SW480 (cell line): ENCODE measurements at regions not wholly inside any gene's neighbourhood (a gene's known extent, or its start where the extent isn't known, plus 50 kb on each side); places are given as distances from the start of the nearest gene placed in this dataset.
"Not testable (repeated sequence)": the region's sequence is repeated elsewhere in the genome, so short reads cannot be mapped to it uniquely, and the experiment has no call there.

Experiments used
- DNase-seq: peaks from one replicate; pipeline ENCODE4 v3.0.0-alpha.2; 2016; ENCODE audit warnings: low spot score

- no peak for DNase-seq
These were observed 405.2 kb downstream of the ARL4A start for GRCh38 chr7:13092708-13093005.

GRCh38 chr7:13093160-13093559, 405.7 kb downstream of the ARL4A start:
- DNase-seq: no peak

DNA sequence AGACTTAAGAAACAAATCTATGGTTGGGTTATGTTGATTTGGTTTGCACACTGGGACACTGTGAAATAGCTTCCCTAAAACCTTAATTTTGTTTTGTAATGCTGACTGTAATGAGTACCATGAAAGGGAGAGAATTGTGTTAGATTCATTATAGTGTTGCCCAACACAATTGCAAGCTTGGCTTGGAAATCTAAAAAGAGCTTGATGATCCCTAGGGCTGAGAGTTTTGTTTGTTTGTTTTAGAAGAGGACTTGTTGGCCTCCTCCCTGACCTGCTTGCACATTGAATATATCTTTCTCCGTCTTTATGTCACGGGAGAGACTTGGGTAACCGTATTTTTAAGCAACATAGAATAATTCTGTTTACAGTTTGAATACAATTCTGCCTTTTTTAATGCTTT, 410.1 kb downstream of the ARL4A start:
- DNase-seq: no peak

GRCh38 chr7:13098161-13098560, 410.7 kb downstream of the ARL4A start:
- DNase-seq: no peak

GRCh38 chr7:13099154-13099795, 411.8 kb downstream of the ARL4A start:
- peak; percentile 27 for DNase-seq

GRCh38 chr7:13104128-13104527, 416.7 kb downstream of the ARL4A start:
- no peak for DNase-seq

DNA sequence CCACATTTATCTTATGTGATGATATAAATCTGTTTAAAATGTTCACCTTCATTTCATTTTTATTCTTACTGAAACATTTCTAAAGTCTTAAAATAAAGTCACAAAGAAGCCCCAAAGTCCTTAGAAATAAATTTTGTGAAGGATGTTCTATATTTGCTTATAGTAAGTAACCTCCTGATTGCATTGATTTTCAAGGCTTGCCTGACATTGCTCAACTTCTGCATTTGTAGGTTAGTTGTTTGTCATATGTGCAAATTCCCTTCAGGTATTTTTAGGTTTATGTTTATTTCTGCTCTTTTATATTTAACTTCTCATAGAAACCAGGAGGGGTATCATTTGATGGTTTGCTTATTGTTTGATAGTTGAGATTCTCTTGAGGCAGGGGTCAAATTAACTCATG, 417.8 kb downstream of the ARL4A start:
- DNase-seq: no peak

- DNase-seq: no peak
These were observed 419.1 kb downstream of the ARL4A start for GRCh38 chr7:13106513-13106912.

GRCh38 chr7:13107291-13107690, 419.9 kb downstream of the ARL4A start:
- no peak for DNase-seq

DNA sequence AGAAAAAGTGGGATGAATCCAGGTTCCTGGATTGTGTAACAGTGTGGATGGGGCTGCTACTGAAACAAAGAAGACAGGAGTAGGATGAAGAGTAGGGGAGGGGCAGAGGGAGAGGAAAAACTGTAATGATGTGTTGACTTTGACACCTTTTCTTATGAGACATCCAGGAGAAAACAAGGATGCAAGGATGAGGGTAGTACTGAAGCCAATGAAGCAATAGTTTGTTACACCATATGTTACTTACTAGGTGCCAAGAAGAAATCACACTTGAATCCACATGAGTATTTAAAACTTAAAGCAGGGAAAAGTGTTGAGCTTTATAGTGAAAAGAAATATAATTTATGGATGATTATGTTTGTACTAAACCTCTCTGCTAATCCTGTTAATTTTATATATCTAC, 420.6 kb downstream of the ARL4A start:
- DNase-seq: no peak

DNA sequence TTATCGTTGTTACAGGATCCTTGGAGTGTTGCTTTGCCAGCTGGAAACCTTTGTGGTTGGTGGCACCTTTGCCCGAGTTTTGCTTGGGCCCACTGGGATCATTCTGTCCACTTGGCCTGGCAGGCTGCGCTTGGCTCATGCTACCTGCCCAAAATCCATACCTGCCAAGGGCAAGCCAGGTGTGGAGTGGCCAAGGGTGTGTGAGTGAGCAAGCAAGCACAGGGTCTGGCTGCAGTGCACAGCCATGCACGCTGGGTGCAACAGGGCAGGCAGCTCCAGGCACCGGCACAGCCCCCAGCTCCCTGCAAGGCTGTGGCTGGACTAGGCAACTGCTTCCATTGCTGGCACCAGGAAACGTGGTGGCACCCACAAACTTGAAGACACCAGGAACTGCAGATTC, 421.8 kb downstream of the ARL4A start:
- no peak for DNase-seq

GRCh38 chr7:13110107-13110506, 422.7 kb downstream of the ARL4A start:
- DNase-seq: no peak

- no peak for DNase-seq
These were observed 423.8 kb downstream of the ARL4A start for GRCh38 chr7:13111230-13111629.

DNA sequence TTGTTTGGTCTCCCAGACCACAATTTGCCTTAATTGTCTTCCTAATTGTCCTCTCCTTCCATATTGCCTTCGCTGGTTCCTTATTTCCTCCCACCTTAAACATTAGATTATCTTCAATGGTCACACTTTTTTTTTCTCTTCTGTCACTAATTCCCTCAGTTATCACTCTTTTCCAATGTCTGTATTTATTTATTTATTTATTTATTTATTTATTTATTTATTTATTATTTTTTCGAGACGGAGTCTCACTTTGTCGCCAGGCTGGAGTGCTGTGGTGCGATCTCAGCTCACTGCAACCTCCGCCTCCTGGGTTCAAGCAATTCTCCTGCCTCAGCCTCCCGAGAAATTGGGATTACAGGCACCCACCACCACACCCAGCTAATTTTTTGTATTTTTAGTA, 426.8 kb downstream of the ARL4A start:
- DNase-seq: not testable (repeated sequence)

GRCh38 chr7:13115157-13115772, 427.8 kb downstream of the ARL4A start:
- no peak for DNase-seq

- DNase-seq: no peak
These were observed 428.4 kb downstream of the ARL4A start for GRCh38 chr7:13115855-13116254.

DNA sequence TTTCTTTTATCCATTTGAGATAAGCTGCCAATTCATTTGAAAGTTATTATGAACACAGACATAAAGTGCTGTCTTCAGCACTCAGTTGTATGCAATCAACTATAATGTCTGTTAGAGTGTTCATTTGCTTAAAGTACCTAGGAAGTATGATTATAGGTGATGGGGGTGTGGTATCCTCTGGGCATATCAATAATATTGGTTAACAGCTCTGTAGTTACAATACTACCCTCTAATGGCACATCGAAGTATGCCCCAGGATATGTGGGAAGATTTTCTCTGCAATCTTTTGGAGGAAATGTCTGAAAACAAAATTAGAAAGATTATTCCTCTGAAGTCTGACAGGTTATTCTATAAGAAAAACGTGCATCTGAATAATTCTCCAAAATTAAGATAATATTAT, 429.7 kb downstream of the ARL4A start:
- peak; percentile 55 for DNase-seq

GRCh38 chr7:13117592-13117991, 430.2 kb downstream of the ARL4A start:
- no peak for DNase-seq

DNA sequence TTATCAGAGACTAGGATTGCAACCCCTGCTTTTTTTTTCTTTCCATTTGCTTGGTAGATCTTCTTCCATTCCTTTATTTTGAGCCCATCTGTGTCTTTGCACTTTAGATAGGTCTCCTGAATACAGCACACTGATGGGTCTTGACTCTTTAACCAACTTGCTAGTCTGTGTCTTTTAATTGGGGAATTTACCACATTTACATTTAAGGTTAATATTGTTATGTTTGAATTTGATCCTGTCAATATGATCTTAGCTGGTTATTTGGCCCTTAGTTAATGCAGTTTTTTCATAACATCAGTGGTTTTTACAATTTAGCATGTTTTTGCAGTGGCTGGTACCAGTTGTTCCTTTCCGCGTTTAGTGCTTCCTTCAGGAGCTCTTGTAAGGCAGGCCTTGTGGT, 437.2 kb downstream of the ARL4A start:
- not testable (repeated sequence) for DNase-seq

DNA sequence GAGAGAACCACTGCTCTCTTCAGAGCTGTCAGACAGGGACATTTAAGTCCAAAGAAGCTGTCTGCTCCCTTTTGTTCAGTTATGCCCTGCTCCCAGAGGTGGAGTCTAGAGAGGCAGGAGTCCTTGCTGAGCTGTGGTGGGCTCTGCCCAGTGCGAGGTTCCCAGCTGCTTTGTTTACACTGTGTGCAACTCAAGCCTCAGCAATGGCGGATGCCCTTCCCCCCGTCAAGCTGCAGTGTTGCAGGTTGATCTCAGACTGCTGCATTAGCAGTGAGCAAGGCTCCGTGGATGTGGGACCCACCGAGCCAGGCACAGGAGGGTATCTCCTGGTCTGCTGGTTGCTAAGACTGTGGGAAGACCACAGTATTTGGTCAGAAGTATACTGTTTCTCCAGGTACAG, 438.9 kb downstream of the ARL4A start:
- no peak for DNase-seq

DNA sequence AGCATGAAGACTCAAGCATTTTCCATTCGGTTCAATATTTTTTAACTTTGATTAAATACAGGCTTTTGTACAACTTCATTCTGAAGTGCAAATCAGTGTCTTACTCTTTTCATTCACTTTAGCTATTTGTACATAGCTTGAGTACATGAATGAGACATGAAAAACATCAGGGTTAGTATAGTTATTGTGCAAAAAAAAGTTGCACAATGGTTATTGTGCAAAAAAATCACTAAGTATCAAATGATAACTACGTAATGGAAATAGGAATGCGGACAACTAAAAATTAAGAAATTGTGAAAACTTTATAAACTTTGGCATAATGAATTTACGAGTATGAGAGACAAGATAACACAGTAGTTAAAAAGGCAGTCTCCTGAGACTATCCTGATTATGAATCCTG, 442.9 kb downstream of the ARL4A start:
- DNase-seq: no peak

DNA sequence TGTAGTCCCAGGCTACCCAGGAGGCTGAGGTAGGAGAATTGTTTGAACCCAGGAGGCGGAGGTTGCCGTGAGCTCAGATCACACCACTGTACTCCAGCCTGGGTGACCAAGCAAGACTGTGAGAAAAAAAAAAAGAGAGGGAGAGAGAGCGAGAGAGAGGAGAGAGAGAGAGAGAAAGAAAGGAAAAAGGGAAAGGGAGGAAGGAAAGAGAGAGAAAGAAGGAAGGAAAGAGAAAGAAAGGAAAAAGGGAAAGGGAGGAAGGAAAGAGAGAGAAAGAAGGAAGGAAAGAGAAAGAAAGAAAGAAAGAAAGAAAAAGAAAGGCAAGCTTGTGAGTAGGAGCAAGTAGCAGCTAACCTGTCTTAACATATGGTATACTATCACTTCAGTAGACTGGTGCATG, 443.5 kb downstream of the ARL4A start:
- not testable (repeated sequence) for DNase-seq

DNA sequence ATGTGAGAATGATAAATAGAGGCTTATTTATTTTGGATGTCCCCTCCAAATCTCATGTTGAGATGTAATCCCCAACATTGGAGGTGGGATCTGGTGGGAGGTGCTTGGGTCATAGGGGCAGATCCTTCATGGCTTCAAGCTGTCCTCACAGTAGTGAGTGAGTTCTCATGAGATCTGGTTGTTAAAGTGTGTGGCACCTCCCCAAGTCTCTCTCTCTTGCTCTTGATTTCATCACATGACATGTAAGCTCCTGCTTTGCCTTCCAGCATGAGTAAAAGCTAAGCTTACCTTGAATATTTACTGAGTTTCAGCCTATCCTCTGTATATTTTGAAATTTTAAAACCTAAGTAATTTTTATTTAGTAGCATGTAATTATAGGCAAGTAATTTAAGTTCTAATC, 444.9 kb downstream of the ARL4A start:
- DNase-seq: no peak

DNA sequence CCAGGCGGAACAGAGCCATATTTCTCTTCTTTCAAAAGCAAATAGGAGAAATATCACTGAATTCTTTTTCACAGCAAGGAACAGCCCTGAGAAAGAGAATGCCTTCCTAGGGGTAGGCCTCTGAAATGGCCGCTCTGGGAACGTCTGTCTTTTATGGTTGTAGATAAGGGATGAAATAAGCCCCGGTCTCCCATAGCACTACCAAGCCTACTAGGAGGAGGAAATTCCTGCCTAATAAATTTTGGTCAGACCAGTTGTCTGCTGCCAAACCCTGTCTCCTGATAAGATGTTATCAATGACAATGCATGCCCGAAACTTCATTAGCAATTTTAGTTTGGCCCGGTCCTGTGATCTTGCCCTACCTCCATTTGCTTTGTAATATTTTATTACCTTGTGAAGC, 448.9 kb downstream of the ARL4A start:
- not testable (repeated sequence) for DNase-seq
